CD14-positive monocyte (primary cell): ENCODE measurements at regions not wholly inside any gene's neighbourhood (a gene's known extent, or its start where the extent isn't known, plus 50 kb on each side); places are given as distances from the start of the nearest gene placed in this dataset.

Source experiments
- DNase-seq, 3 donors: peaks; one replicate each; pipeline ENCODE4 v3.0.0-alpha.2; 2011 to 2022
- H2AFZ ChIP-seq: 2 replicates; pipeline ENCODE4 v1.6.0; 2012; ENCODE audit warnings: mild to moderate bottlenecking, low read depth, low read length, inconsistent platforms; ENCODE audit not compliant: insufficient read depth, poor library complexity, severe bottlenecking
- H3K27ac ChIP-seq, 2 donors: 1 replicate in 1 of 2; 2 replicates in 1 of 2; pipeline ENCODE4 v1.5.1; 2012 to 2013; ENCODE audit warnings: low read length in 2 of 2, control low read depth in 1 of 2, inconsistent platforms in 1 of 2, low read depth in 1 of 2, mild to moderate bottlenecking in 1 of 2
- H3K27me3 ChIP-seq, 2 donors: one replicate each; pipeline versions ENCODE4 v1.6.0 to v1.6.1; 2011 to 2013; ENCODE audit warnings: low read length in 2 of 2; ENCODE audit not compliant: control insufficient read depth in 2 of 2, insufficient read depth in 2 of 2
- H3K36me3 ChIP-seq, 2 donors: replicated peaks in 1 of 2; 1 replicate in 1 of 2; 2 replicates in 1 of 2; pipeline versions ENCODE4 v1.5.1 to v1.6.1; 2012 to 2013; ENCODE audit warnings: low read length in 2 of 2, control low read depth in 1 of 2, inconsistent platforms in 1 of 2, mild to moderate bottlenecking in 1 of 2; ENCODE audit not compliant: insufficient read depth in 2 of 2, control insufficient read depth in 1 of 2
- H3K4me1 ChIP-seq, 2 donors: 1 replicate in 1 of 2; 2 replicates in 1 of 2; pipeline versions ENCODE4 v1.5.1 to v1.6.1; 2012 to 2013; ENCODE audit warnings: low read length in 2 of 2, control low read depth in 1 of 2, inconsistent platforms in 1 of 2, mild to moderate bottlenecking in 1 of 2, moderate library complexity in 1 of 2; ENCODE audit not compliant: insufficient read depth in 2 of 2, control insufficient read depth in 1 of 2
- H3K4me2 ChIP-seq: replicated peaks from 2 replicates; pipeline ENCODE3; 2012; ENCODE audit warnings: low read length, moderate library complexity, mild to moderate bottlenecking; ENCODE audit not compliant: poor library complexity, severe bottlenecking; ENCODE audit errors: extremely low read depth
- H3K4me3 ChIP-seq, 3 experiments: fragments of 200-600 bp in 1 of 3; sonication (generic) in 1 of 3; replicated peaks in 1 of 3; 1 replicate in 2 of 3; 2 replicates in 1 of 3; pipeline ENCODE4 v1.5.1; 2011 to 2013; ENCODE audit warnings: low read length in 3 of 3, mild to moderate bottlenecking in 3 of 3, control low read depth in 2 of 3, low read depth in 2 of 3, inconsistent platforms in 1 of 3, moderate library complexity in 1 of 3
- H3K79me2 ChIP-seq: 2 replicates; pipeline ENCODE4 v1.6.0; 2012; ENCODE audit warnings: mild to moderate bottlenecking, control low read depth, inconsistent platforms, low read length, moderate library complexity; ENCODE audit not compliant: insufficient read depth
- H3K9ac ChIP-seq: 2 replicates; pipeline ENCODE4 v1.6.0; 2017; ENCODE audit warnings: low read length, mild to moderate bottlenecking; ENCODE audit not compliant: insufficient read depth, poor library complexity, severe bottlenecking
- H3K9me3 ChIP-seq, 2 donors: replicated peaks in 1 of 2; 1 replicate in 1 of 2; 2 replicates in 1 of 2; pipeline versions ENCODE4 v1.5.1 to v1.6.1; 2012 to 2013; ENCODE audit warnings: low read length in 2 of 2, control low read depth in 1 of 2; ENCODE audit not compliant: control insufficient read depth in 1 of 2, insufficient read depth in 1 of 2
- H4K20me1 ChIP-seq: 2 replicates; pipeline ENCODE4 v1.6.0; 2012; ENCODE audit warnings: mild to moderate bottlenecking, low read length, control low read depth, moderate library complexity; ENCODE audit not compliant: insufficient read depth
- H3K27ac Mint-ChIP-seq, 7 donors: one replicate each; pipeline ENCODE4 v1.8.0; 2020; ENCODE audit warnings: mild to moderate bottlenecking in 7 of 7, mixed read lengths in 7 of 7, moderate library complexity in 6 of 7, inconsistent platforms in 2 of 7
- H3K27me3 Mint-ChIP-seq, 3 donors: one replicate each; pipeline ENCODE4 v1.8.0; 2021 to 2022; ENCODE audit warnings: low read depth in 3 of 3, mild to moderate bottlenecking in 3 of 3, mixed read lengths in 3 of 3, moderate library complexity in 3 of 3, inconsistent platforms in 1 of 3
- H3K36me3 Mint-ChIP-seq, 2 donors: one replicate each; pipeline ENCODE4 v1.8.0; 2020; ENCODE audit warnings: mixed read lengths in 2 of 2, inconsistent platforms in 1 of 2, mild to moderate bottlenecking in 1 of 2
- H3K4me1 Mint-ChIP-seq: one replicate; pipeline ENCODE4 v1.8.0; 2020; ENCODE audit warnings: mild to moderate bottlenecking, mixed read lengths
- H3K4me3 Mint-ChIP-seq, 2 donors: one replicate each; pipeline ENCODE4 v1.8.0; 2020; ENCODE audit warnings: mild to moderate bottlenecking in 2 of 2, mixed read lengths in 2 of 2, moderate library complexity in 1 of 2
- H3K9me3 Mint-ChIP-seq, 7 donors: one replicate each; pipeline ENCODE4 v1.8.0; 2020 to 2022; ENCODE audit warnings: mixed read lengths in 7 of 7, mild to moderate bottlenecking in 6 of 7, moderate library complexity in 6 of 7, inconsistent platforms in 2 of 7
- CTCF ChIP-seq: fragments of 200-600 bp; IDR thresholded peaks from one replicate; pipeline ENCODE4 v1.8.0; 2022; ENCODE audit warnings: antibody characterized with exemption, mild to moderate bottlenecking
- WGBS: methylation state at CpG from one replicate; pipeline ENCODE4 v1.1.5; 2013; ENCODE audit warnings: missing lambda C conversion rate; ENCODE audit not compliant: insufficient coverage; 5-methylcytosine and 5-hydroxymethylcytosine counted together
- intact Hi-C, 2 donors: fragments of 100-400 bp; cut with micrococcal nuclease; formaldehyde crosslinking; loops; one replicate each; pipeline versions ENCODE4 v1.15.0 to v1.15.1; 2023

- WGBS = 30% methylated on average over 11 of the region's 21 CpGs
- TF ChIP-seq CTCF = no peak
- Histone ChIP-seq H4K20me1 (no peaks in the 10 kb centered on the region), H3K9ac (no peak overlapping the region), H3K4me1 (peaks cover 0 to 6% of the 10 kb centered on the region in 2 donors), H3K27me3 (peaks cover 0 to 9% of the 10 kb centered on the region in 2 donors), H3K4me2 (no peak overlapping the region), H3K27ac (no peak overlapping the region), H3K36me3 (no peaks in the 10 kb centered on the region), H3K4me3 (no peak overlapping the region), H3K79me2 (no peaks in the 10 kb centered on the region), H3K9me3 (no peaks in the 10 kb centered on the region), H2AFZ (no peak overlapping the region)
- no peak overlapping the region for H3K27ac Mint-ChIP-seq
- H3K36me3 Mint-ChIP-seq = no peaks in the 10 kb centered on the region
- H3K4me1 Mint-ChIP-seq = peaks cover 2% of the 10 kb centered on the region
- intact Hi-C loops = loop anchor here in 1 of 2 donors (2.0 to 5.0 kb wide), 2 partner anchors 127 to 271 kb away; no protein-coding TSS in a partner anchor
- DNase-seq = no peak
- H3K4me3 Mint-ChIP-seq = peak overlapping the region in 1 of 2 donors; percentile 11
- peaks cover 8 to 20% (median 18%) of the 10 kb centered on the region in 3 donors for H3K27me3 Mint-ChIP-seq
- H3K9me3 Mint-ChIP-seq = no peaks in the 10 kb centered on the region
Observed at GRCh38 chr14:100654025-100654813, 67.0 kb upstream of the BEGAIN start.

- H3K4me3 ChIP-seq = no peak overlapping the region
- H3K27ac ChIP-seq = no peak overlapping the region
- H3K4me2 ChIP-seq = no peak overlapping the region
- no peak overlapping the region for H3K4me3 Mint-ChIP-seq
- peaks cover 0 to 9% of the 10 kb centered on the region in 2 donors for H3K27me3 ChIP-seq
- H3K27ac Mint-ChIP-seq = no peak overlapping the region
- H3K4me1 Mint-ChIP-seq = peaks cover 2% of the 10 kb centered on the region
- TF ChIP-seq CTCF = peak; percentile 89
- peaks cover 0 to 6% of the 10 kb centered on the region in 2 donors for H3K4me1 ChIP-seq
- no peaks in the 10 kb centered on the region for H3K9me3 ChIP-seq
- peaks cover 8 to 20% (median 18%) of the 10 kb centered on the region in 3 donors for H3K27me3 Mint-ChIP-seq
- 23% methylated on average over 38 of the region's 43 CpGs for WGBS
- H3K36me3 ChIP-seq = no peaks in the 10 kb centered on the region
- no peak overlapping the region for H2AFZ ChIP-seq
- H3K9ac ChIP-seq = no peak overlapping the region
- intact Hi-C loops = loop anchor here in 1 of 2 donors (2.0 to 5.0 kb wide), 2 partner anchors 128 to 272 kb away; no protein-coding TSS in a partner anchor
- H3K79me2 ChIP-seq = no peaks in the 10 kb centered on the region
- H3K36me3 Mint-ChIP-seq = no peaks in the 10 kb centered on the region
- peak in 2 of 3 donors; percentile 21 to 37 for DNase-seq
- H4K20me1 ChIP-seq = no peaks in the 10 kb centered on the region
- no peaks in the 10 kb centered on the region for H3K9me3 Mint-ChIP-seq
Observed at GRCh38 chr14:100654814-100655740, 67.9 kb upstream of the BEGAIN start.
